GM23248 (cell line): ENCODE measurements at regions not wholly inside any gene's neighbourhood (a gene's known extent, or its start where the extent isn't known, plus 50 kb on each side); places are given as distances from the start of the nearest gene placed in this dataset.

ENCODE experiments used
- DNase-seq: peaks from one replicate; pipeline ENCODE4 v3.0.0-alpha.2; 2015
- H2AFZ ChIP-seq: fragments of 200-600 bp; sonication (generic); 2 replicates; pipeline ENCODE4 v1.6.1; 2016; ENCODE audit warnings: antibody characterized with exemption
- H3F3A ChIP-seq: fragments of 200-600 bp; sonication (generic); 2 replicates; pipeline ENCODE4 v1.6.1; 2016; ENCODE audit warnings: mild to moderate bottlenecking, antibody characterized with exemption, mixed run types; ENCODE audit not compliant: insufficient read depth
- H3K27ac ChIP-seq: fragments of 200-600 bp; sonication (generic); 2 replicates; pipeline ENCODE4 v1.5.1; 2016; ENCODE audit warnings: mild to moderate bottlenecking
- H3K27me3 ChIP-seq: fragments of 200-600 bp; sonication (generic); replicated peaks from 2 replicates; pipeline ENCODE4 v1.6.1; 2016; ENCODE audit warnings: mild to moderate bottlenecking; ENCODE audit not compliant: insufficient read depth
- H3K36me3 ChIP-seq: fragments of 200-600 bp; sonication (generic); 2 replicates; pipeline ENCODE4 v1.6.1; 2016; ENCODE audit warnings: low read depth, mild to moderate bottlenecking
- H3K4me1 ChIP-seq: fragments of 200-600 bp; sonication (generic); 2 replicates; pipeline ENCODE4 v1.6.1; 2016; ENCODE audit warnings: mild to moderate bottlenecking; ENCODE audit not compliant: insufficient read depth
- H3K4me2 ChIP-seq: fragments of 200-600 bp; sonication (generic); one replicate; pipeline ENCODE4 v1.6.1; 2016; ENCODE audit warnings: mild to moderate bottlenecking; ENCODE audit not compliant: unreplicated experiment
- H3K4me3 ChIP-seq: fragments of 200-600 bp; sonication (generic); 2 replicates; pipeline ENCODE4 v1.5.1; 2016; ENCODE audit warnings: mild to moderate bottlenecking
- H3K79me2 ChIP-seq: fragments of 200-600 bp; sonication (generic); 2 replicates; pipeline ENCODE4 v1.6.1; 2016; ENCODE audit warnings: mild to moderate bottlenecking; ENCODE audit not compliant: insufficient read depth
- H3K9ac ChIP-seq: fragments of 200-600 bp; sonication (generic); 2 replicates; pipeline ENCODE4 v1.6.1; 2016; ENCODE audit warnings: mild to moderate bottlenecking
- H3K9me2 ChIP-seq: fragments of 200-600 bp; sonication (generic); 2 replicates; pipeline ENCODE4 v1.6.1; 2016; ENCODE audit warnings: mixed run types, mild to moderate bottlenecking, moderate library complexity; ENCODE audit not compliant: insufficient read depth
- H3K9me3 ChIP-seq: fragments of 200-600 bp; sonication (generic); one replicate; pipeline ENCODE4 v1.6.1; 2017; ENCODE audit warnings: low read depth
- H4K20me1 ChIP-seq: fragments of 200-600 bp; sonication (generic); 2 replicates; pipeline ENCODE4 v1.6.0; 2016; ENCODE audit not compliant: insufficient read depth
- EZH2 ChIP-seq: fragments of 200-600 bp; sonication (generic); IDR thresholded peaks from 2 replicates; pipeline ENCODE4 v1.6.1; 2018; ENCODE audit warnings: antibody characterized with exemption, mild to moderate bottlenecking; ENCODE audit not compliant: insufficient read depth, poor library complexity, severe bottlenecking
- EZH2phosphoT487 ChIP-seq: fragments of 200-600 bp; sonication (generic); IDR thresholded peaks from 2 replicates; pipeline ENCODE4 v1.6.1; 2018; ENCODE audit warnings: antibody characterized with exemption, moderate library complexity, mild to moderate bottlenecking, low read depth; ENCODE audit not compliant: insufficient read depth
- WGBS, 2 experiments: methylation state at CpG; one replicate each; pipeline ENCODE4 v1.1.6; 2015 to 2017; ENCODE audit warnings: low lambda C conversion rate in 2 of 2, low coverage in 1 of 2; ENCODE audit errors: missing lambda C conversion rate in 2 of 2; 5-methylcytosine and 5-hydroxymethylcytosine counted together
- in situ Hi-C: fragments of 300-500 bp; cut with MboI; formaldehyde crosslinking; loops from 2 replicates; pipeline ENCODE4 v1.15.0; 2020

DNA sequence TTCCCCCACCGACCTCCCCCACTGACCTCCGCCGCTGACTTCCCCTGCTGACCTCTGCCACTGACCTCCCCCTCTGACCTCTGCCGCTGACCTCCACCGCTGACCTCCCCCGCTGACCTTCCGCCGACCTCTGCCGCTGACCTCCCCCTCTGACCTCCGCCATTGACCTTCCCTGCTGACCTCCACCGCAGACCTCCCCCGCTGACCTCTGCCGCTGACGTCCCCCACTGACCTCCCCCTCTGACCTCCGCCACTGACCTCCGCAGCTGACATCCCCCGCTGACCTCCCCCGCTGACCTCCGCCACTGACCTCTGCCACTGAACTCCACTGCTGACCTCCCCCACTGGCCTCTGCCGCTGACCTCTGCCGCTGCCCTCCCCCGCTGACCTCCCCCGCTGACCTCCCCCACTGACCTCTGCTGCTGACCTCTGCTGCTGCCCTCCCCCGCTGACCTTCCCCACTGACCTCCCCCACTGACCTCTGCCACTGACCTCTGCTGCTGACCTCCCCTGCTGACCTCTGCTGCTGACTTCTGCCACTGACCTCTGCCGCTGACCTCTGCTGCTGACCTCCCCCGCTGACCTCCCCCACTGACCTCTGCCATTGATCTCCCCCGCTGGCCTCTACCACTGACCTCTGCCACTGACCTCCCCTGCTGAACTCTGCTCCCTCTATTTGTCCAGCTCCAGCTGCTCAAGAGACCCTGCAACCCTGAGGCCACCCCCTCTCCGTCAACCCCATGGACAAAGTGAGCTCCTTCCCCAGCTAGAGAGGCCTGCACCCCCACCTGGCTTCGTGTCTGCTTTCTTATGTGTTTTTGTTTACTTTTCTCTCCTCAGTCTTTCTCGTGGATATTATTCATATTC, 91.4 kb upstream of the AFDN start:
- Histone ChIP-seq H3K79me2 (no peaks in the 10 kb centered on the region), H3K4me2 (no peak overlapping the region), H3F3A (no peaks in the 10 kb centered on the region), H3K9me3 (no peaks in the 10 kb centered on the region), H3K4me3 (no peak overlapping the region), H3K4me1 (no peaks in the 10 kb centered on the region), H3K36me3 (no peaks in the 10 kb centered on the region), H3K9me2 (no peaks in the 10 kb centered on the region), H3K9ac (no peak overlapping the region), H4K20me1 (no peaks in the 10 kb centered on the region), H2AFZ (no peak overlapping the region), H3K27me3 (no peaks in the 10 kb centered on the region), H3K27ac (no peak overlapping the region)
- in situ Hi-C loops, result no loop called here
- no peak for TF ChIP-seq EZH2phosphoT487
- TF ChIP-seq EZH2, result no peak
- WGBS, 2 experiments, result 79 to 85% methylated on average over 14 to 30 of the region's 30 CpGs
- no peak for DNase-seq

DNA sequence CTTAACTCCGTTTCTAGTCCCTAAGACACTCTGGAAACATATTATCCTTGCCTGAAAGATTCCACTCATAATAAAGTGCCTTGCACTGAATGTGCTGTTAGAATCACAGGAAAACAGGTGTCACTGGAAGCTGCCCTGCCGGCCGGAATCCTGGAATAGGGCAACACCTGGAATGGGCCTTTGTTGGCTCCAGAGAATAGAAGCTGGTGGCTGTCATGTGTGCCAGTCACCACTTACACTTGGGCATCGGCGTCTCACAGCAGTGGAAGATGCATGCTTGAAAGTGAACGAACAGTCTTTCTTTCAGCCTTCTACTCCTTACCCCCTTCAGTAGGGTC, 90.8 kb upstream of the AFDN start:
- WGBS, 2 experiments, result 60 to 66% methylated on average over 6 of the region's 6 CpGs
- in situ Hi-C loops, result no loop called here
- no peak for TF ChIP-seq EZH2phosphoT487
- no peak for TF ChIP-seq EZH2

DNA sequence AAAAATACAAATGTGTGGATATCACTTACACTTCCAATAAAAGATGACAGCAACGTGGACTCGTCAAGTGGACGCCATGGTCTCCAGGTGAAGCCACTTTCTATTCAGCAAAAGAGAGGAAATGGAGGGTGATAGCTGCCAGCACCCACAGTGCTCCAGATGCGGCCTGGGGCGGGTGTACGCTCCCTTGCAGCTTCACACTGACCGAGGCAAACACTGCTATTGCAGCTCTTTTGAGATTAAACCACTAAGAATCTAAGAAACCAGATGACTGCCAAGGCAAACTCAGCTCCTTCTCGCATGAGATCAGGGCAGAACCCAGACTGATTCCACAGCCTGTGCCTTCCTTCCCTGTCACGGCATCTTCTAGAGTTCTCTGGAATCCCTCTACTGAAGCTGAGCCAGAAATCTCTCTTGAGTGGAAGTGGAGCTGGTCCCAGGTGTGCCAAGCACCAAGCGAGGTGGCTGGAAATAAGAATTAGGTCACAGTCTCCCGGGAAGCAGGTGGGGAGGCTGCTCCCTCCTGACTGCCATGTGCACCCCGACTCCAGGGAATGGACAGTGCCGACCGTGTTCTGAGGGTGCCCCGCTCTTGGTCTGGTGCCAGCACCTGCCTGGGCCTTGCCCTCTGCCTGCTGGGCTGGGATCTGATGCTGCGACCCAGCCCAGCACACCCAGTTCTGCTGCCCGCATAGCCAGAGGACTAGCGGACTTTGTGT, 90.1 kb upstream of the AFDN start:
- Histone ChIP-seq H3K27me3 (no peaks in the 10 kb centered on the region), H3K36me3 (no peaks in the 10 kb centered on the region), H2AFZ (no peak overlapping the region), H3K9me3 (no peaks in the 10 kb centered on the region), H3K4me2 (no peak overlapping the region), H3K27ac (no peak overlapping the region), H3K4me3 (no peak overlapping the region), H3K4me1 (no peaks in the 10 kb centered on the region), H3K79me2 (no peaks in the 10 kb centered on the region), H3K9ac (no peak overlapping the region), H4K20me1 (no peaks in the 10 kb centered on the region), H3K9me2 (no peaks in the 10 kb centered on the region), H3F3A (no peaks in the 10 kb centered on the region)
- WGBS, 2 experiments, result 44 to 50% methylated on average over 18 of the region's 18 CpGs
- no peak for DNase-seq
- in situ Hi-C loops, result no loop called here
- TF ChIP-seq EZH2, result no peak
- TF ChIP-seq EZH2phosphoT487, result no peak

More for the DNA sequence above, 90.8 kb upstream of the AFDN start:
- no peaks in the 10 kb centered on the region for H3F3A ChIP-seq
- H3K27me3 ChIP-seq, result no peaks in the 10 kb centered on the region
- H3K79me2 ChIP-seq, result no peaks in the 10 kb centered on the region
- H3K9ac ChIP-seq, result no peak overlapping the region
- H3K9me3 ChIP-seq, result no peaks in the 10 kb centered on the region
- H3K36me3 ChIP-seq, result no peaks in the 10 kb centered on the region
- H3K27ac ChIP-seq, result no peak overlapping the region
- no peaks in the 10 kb centered on the region for H4K20me1 ChIP-seq
- H3K9me2 ChIP-seq, result no peaks in the 10 kb centered on the region
- H3K4me2 ChIP-seq, result no peak overlapping the region
- no peak overlapping the region for H2AFZ ChIP-seq
- no peak for DNase-seq
- H3K4me3 ChIP-seq, result no peak overlapping the region
- no peaks in the 10 kb centered on the region for H3K4me1 ChIP-seq

DNA sequence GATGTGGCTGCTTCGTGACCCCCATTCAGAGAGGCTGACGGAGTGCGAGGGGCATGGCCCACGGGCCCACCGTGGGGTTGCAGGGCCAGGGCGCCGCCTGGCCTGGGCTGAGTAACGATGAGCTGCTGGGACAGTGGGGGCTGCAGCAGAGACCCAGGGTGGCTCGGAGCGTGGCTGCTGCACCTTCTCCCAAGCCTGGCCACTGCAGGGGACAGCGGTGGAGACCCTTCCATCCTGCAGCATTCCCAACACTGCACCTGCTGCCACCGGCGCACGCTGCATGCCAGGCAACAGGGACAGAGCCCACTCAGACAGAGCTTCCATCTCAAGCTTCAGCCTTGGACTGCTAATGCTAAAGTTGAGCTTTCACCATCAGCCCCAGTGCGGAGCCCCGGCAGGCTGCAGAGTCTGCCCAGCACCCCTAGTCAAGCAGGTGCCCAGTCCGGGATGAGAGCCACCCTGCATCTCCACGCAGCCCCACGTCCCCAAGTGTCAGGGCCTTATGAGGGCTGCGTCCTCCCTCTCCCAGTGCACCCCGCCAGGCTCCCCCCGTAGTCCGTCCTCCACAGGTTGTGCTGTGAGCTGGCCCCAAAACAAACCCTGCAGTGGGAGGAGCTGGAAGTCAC, 89.4 kb upstream of the AFDN start:
- Histone ChIP-seq H3K4me2 (no peak overlapping the region), H3K36me3 (no peaks in the 10 kb centered on the region), H4K20me1 (no peaks in the 10 kb centered on the region), H3K27ac (no peak overlapping the region), H3K79me2 (no peaks in the 10 kb centered on the region), H3K9ac (no peak overlapping the region), H3K4me1 (no peaks in the 10 kb centered on the region), H3K4me3 (no peak overlapping the region), H3K27me3 (no peaks in the 10 kb centered on the region), H2AFZ (no peak overlapping the region), H3K9me3 (no peaks in the 10 kb centered on the region), H3K9me2 (no peaks in the 10 kb centered on the region), H3F3A (no peaks in the 10 kb centered on the region)
- WGBS, 2 experiments, result 60 to 67% methylated on average over 22 to 23 of the region's 23 CpGs
- TF ChIP-seq EZH2 (no peak), EZH2phosphoT487 (no peak)
- DNase-seq, result no peak
- in situ Hi-C loops, result no loop called here
